Smooth muscle cell (in vitro differentiated cells): ENCODE measurements at regions not wholly inside any gene's neighbourhood (a gene's known extent, or its start where the extent isn't known, plus 50 kb on each side); places are given as distances from the start of the nearest gene placed in this dataset.

Source experiments
- DNase-seq: peaks from one replicate; lab custom pipeline; 2025; ENCODE audit not compliant: unreplicated experiment; lab: John Stamatoyannopoulos, UW
- H2AFZ ChIP-seq: fragments of 200-600 bp; sonication (generic); 2 replicates; pipeline ENCODE4 v1.6.0; 2016; ENCODE audit warnings: antibody characterized with exemption, low read depth, mild to moderate bottlenecking
- H3F3A ChIP-seq: fragments of 200-600 bp; sonication (generic); 2 replicates; pipeline ENCODE4 v1.6.0; 2017; ENCODE audit warnings: antibody characterized with exemption, low read depth
- H3K27ac ChIP-seq: fragments of 200-600 bp; sonication (generic); 2 replicates; pipeline ENCODE4 v1.5.1; 2016; ENCODE audit warnings: low read depth, mild to moderate bottlenecking
- H3K27me3 ChIP-seq: fragments of 200-600 bp; sonication (generic); 2 replicates; pipeline ENCODE4 v1.6.1; 2016; ENCODE audit warnings: low read depth, mild to moderate bottlenecking
- H3K36me3 ChIP-seq: fragments of 200-600 bp; sonication (generic); 2 replicates; pipeline ENCODE4 v1.5.1; 2016; ENCODE audit warnings: low read depth
- H3K4me1 ChIP-seq: fragments of 200-600 bp; sonication (generic); 2 replicates; pipeline ENCODE4 v1.5.1; 2016; ENCODE audit warnings: low read depth
- H3K4me2 ChIP-seq: fragments of 200-600 bp; sonication (generic); 2 replicates; pipeline ENCODE4 v1.6.0; 2016; ENCODE audit warnings: mild to moderate bottlenecking
- H3K4me3 ChIP-seq: fragments of 200-600 bp; sonication (generic); 2 replicates; pipeline ENCODE4 v1.5.1; 2016; ENCODE audit warnings: mild to moderate bottlenecking
- H3K79me2 ChIP-seq: fragments of 200-600 bp; sonication (generic); 2 replicates; pipeline ENCODE4 v1.6.0; 2016; ENCODE audit warnings: low read depth, mild to moderate bottlenecking
- H3K9ac ChIP-seq: fragments of 200-600 bp; sonication (generic); 2 replicates; pipeline ENCODE4 v1.6.0; 2016; ENCODE audit warnings: low read depth
- H3K9me3 ChIP-seq: fragments of 200-600 bp; sonication (generic); replicated peaks from 2 replicates; pipeline ENCODE4 v1.5.1; 2016; ENCODE audit warnings: low read depth
- H4K20me1 ChIP-seq: fragments of 200-600 bp; sonication (generic); 2 replicates; pipeline ENCODE4 v1.6.0; 2016; ENCODE audit warnings: low read depth
- CTCF ChIP-seq: fragments of 200-600 bp; sonication (generic); IDR thresholded peaks from 2 replicates; pipeline ENCODE4 v1.5.1; 2017; ENCODE audit warnings: borderline replicate concordance, mild to moderate bottlenecking, antibody characterized with exemption; ENCODE audit not compliant: insufficient read depth, poor library complexity, severe bottlenecking
- WGBS: methylation state at CpG from one replicate; pipeline ENCODE4 v1.1.7; 2016; ENCODE audit warnings: low lambda C conversion rate; 5-methylcytosine and 5-hydroxymethylcytosine counted together

- Histone ChIP-seq H3K79me2 (no peaks in the 10 kb centered on the region), H4K20me1 (no peaks in the 10 kb centered on the region), H3K9me3 (no peaks in the 10 kb centered on the region), H3K36me3 (no peaks in the 10 kb centered on the region), H3K4me3 (no peak overlapping the region), H3K4me2 (no peak overlapping the region), H3K4me1 (no peaks in the 10 kb centered on the region), H3F3A (no peaks in the 10 kb centered on the region), H3K27ac (no peak overlapping the region), H2AFZ (no peak overlapping the region), H3K27me3 (no peaks in the 10 kb centered on the region), H3K9ac (no peak overlapping the region)
- TF ChIP-seq CTCF: no peak
- DNase-seq: no peak
These were observed 116.2 kb downstream of the SUCNR1 start for GRCh38 chr3:151989621-151990020.

- H3K4me1 ChIP-seq: no peaks in the 10 kb centered on the region
- 86% methylated on average over 2 of the region's 2 CpGs for WGBS
- TF ChIP-seq CTCF: no peak
These were observed 117.4 kb downstream of the SUCNR1 start for GRCh38 chr3:151990696-151991376.

GRCh38 chr3:151992326-151993041 lies 119.0 kb downstream of the SUCNR1 start:
- no peak overlapping the region for H3K9ac ChIP-seq
- no peaks in the 10 kb centered on the region for H3K36me3 ChIP-seq
- no peak for TF ChIP-seq CTCF
- 87% methylated on average over 4 of the region's 4 CpGs for WGBS
- H3K27ac ChIP-seq: no peak overlapping the region
- H3K4me1 ChIP-seq: no peaks in the 10 kb centered on the region
- no peaks in the 10 kb centered on the region for H4K20me1 ChIP-seq
- H3K4me2 ChIP-seq: no peak overlapping the region
- no peaks in the 10 kb centered on the region for H3F3A ChIP-seq
- no peak overlapping the region for H3K4me3 ChIP-seq
- no peaks in the 10 kb centered on the region for H3K27me3 ChIP-seq
- DNase-seq: no peak
- H3K9me3 ChIP-seq: no peaks in the 10 kb centered on the region
- H2AFZ ChIP-seq: no peak overlapping the region
- no peaks in the 10 kb centered on the region for H3K79me2 ChIP-seq

More at GRCh38 chr3:151990696-151991376, 117.4 kb downstream of the SUCNR1 start:
- H3K79me2 ChIP-seq: no peaks in the 10 kb centered on the region
- no peaks in the 10 kb centered on the region for H4K20me1 ChIP-seq
- H3F3A ChIP-seq: no peaks in the 10 kb centered on the region
- no peaks in the 10 kb centered on the region for H3K36me3 ChIP-seq
- H3K4me3 ChIP-seq: no peak overlapping the region
- H3K27me3 ChIP-seq: no peaks in the 10 kb centered on the region
- H3K4me2 ChIP-seq: no peak overlapping the region
- no peak for DNase-seq
- H3K9me3 ChIP-seq: no peaks in the 10 kb centered on the region
- H3K9ac ChIP-seq: no peak overlapping the region
- no peak overlapping the region for H3K27ac ChIP-seq
- peak overlapping the region; percentile 9 for H2AFZ ChIP-seq
